ENCODE measurements at regions not wholly inside any gene's neighbourhood (a gene's known extent, or its start where the extent isn't known, plus 50 kb on each side); places are given as distances from the start of the nearest gene placed in this dataset.

DNA sequence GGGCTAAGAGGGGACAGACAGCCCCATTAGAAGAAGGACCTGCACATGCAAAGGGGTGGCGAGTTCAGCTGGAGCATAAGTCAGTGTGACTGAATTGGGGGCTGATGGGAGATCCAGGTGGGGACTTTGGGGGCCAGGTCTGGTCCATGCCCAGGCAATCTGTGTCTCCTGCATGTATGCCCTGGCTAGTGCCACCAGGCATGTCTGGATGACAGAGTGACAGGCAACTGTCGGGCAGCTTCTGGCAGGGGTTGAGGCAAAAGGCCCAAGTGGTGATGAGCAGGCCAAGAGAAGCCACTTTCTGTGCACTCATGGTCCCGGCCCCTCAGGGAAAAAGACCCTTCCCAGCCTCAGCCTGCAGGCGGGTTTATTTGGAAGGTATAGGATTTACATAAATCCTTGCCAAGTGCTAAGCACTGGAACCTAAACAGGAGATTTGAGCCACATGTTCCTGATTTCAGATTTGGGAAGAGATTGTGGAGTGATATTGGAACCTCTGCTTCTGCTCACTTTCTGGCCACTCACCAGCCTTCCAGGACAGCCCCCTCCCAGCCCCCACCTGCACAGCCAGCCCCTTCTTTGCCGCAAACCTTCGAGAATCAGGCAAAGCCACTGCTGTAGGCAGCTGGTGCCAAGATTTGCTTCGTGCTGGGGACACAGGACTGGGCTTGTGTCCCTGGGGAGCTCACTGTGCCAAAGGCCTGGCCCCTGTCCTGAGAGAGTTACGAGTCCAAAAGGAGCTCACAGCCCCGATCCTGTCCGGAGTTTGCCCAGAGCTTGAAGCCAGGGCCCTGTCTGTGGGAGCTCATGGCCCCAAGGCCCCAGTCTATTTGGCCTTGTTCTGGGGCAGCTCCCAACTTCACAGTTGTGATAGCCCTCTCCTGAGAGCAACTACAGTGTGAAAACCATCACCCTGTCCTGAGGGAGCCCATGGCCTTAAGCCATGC, 232.5 kb upstream of the RTL1 start:
- Histone ChIP-seq H3K27me3 (no peaks in the 10 kb centered on the region), H3K4me1 (peaks cover 56% of the 10 kb centered on the region), H3K27ac (peak overlapping the region; percentile 48), H3K9me3 (peaks cover 6% of the 10 kb centered on the region; the same call in 1 of the 2 replicates), H3K9ac (no peak overlapping the region; the same call in 1 of the 2 replicates), H3K36me3 (no peaks in the 10 kb centered on the region), H3K4me2 (peak overlapping the region; percentile 77), H3K4me3 (no peak overlapping the region), H4K20me1 (no peaks in the 10 kb centered on the region)
- no peak for TF ChIP-seq Cebpa-rat (IDR thresholded peaks at IDR 0.05)

DNA sequence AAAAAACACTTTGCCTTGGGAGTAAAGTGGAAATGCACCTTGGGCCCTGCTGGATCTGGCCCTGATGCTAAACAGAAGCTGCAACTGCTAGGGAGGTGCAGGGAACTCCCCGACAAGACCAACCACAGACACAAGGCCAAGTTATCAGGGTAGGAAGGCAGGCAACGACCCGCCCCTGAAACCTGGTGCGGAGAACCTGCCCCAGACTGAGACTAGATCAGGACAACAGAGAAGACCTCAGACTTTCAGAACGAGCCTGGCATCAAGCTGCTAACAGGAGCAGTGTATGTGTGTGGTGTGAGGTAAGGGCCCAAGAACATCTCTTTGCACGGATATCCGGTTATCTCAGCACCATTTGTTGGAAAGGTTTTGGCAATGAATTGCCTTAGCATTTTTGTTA, 233.7 kb upstream of the RTL1 start:
- no peak overlapping the region for H3K9ac ChIP-seq
- peaks cover 14% of the 10 kb centered on the region for H3K9me3 ChIP-seq
- no peak overlapping the region for H3K4me2 ChIP-seq
- no peaks in the 10 kb centered on the region for H4K20me1 ChIP-seq
- peaks cover 44% of the 10 kb centered on the region for H3K4me1 ChIP-seq
- TF ChIP-seq Cebpa-rat (IDR thresholded peaks at IDR 0.05): no peak
- H3K27ac ChIP-seq: no peak overlapping the region
- no peaks in the 10 kb centered on the region for H3K27me3 ChIP-seq
- no peaks in the 10 kb centered on the region for H3K36me3 ChIP-seq
- no peak overlapping the region for H3K4me3 ChIP-seq

DNA sequence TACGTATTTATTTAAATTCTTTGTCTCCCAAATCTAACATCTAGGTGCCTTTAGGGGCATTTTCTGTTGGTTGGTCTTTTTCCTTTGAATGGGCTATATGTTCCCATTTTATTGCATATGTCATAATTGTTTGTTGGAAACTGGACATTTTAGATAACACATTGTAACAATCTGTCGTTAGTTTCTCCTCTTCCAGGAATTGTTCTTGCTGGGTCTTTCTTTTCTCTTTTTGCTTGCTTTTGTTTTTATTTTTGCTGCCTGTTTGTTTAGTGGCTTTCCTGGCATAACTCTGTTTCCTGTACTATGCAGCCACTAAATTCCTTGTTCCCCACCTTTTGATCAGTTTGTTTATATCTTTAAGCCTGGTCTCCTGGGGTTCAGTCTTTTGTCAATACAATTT, 244.3 kb upstream of the RTL1 start:
- Histone ChIP-seq H3K9me3 (peaks cover 35% of the 10 kb centered on the region), H3K4me2 (no peak overlapping the region), H4K20me1 (no peaks in the 10 kb centered on the region), H3K27ac (no peak overlapping the region), H3K27me3 (no peaks in the 10 kb centered on the region), H3K4me3 (no peak overlapping the region), H3K36me3 (no peaks in the 10 kb centered on the region), H3K4me1 (peaks cover 9% of the 10 kb centered on the region), H3K9ac (no peak overlapping the region)
- no peak for TF ChIP-seq Cebpa-rat (IDR thresholded peaks at IDR 0.05)

DNA sequence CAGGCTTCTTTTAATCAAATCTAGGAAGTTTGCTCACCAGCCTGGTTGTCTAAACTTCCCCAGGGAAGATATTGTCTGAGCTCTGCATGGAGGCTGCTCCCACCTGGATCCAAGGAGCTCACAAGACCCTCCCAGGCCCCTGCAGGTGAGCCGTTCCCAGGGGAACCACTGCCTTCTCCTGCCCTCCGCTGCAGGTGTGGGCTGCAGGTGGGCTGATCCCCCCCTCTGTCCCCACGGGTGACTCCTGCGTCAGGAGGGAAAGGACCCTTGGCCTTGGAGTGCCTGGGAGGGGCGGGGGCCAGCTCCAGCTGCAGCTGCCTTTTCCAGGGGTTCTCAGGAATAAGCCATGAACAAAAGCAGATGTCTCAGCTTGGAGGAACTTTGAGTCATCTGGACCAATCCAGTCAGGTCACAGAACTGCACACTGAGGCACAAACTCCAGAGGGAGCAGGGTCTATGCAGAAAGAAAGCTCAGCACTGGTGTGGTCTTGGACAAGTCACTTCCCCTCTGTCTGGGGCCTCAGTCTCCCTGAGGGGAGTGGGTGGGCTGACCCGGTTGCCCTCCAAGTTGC, 246.6 kb upstream of the RTL1 start:
- Histone ChIP-seq H3K9ac (no peak overlapping the region), H3K4me2 (peak overlapping the region; percentile 39), H3K27me3 (no peaks in the 10 kb centered on the region), H3K27ac (no peak overlapping the region), H3K9me3 (peaks cover 22% of the 10 kb centered on the region), H4K20me1 (no peaks in the 10 kb centered on the region), H3K4me3 (no peak overlapping the region), H3K36me3 (no peaks in the 10 kb centered on the region), H3K4me1 (peaks cover 9% of the 10 kb centered on the region)
- no peak for TF ChIP-seq Cebpa-rat (IDR thresholded peaks at IDR 0.05)

DNA sequence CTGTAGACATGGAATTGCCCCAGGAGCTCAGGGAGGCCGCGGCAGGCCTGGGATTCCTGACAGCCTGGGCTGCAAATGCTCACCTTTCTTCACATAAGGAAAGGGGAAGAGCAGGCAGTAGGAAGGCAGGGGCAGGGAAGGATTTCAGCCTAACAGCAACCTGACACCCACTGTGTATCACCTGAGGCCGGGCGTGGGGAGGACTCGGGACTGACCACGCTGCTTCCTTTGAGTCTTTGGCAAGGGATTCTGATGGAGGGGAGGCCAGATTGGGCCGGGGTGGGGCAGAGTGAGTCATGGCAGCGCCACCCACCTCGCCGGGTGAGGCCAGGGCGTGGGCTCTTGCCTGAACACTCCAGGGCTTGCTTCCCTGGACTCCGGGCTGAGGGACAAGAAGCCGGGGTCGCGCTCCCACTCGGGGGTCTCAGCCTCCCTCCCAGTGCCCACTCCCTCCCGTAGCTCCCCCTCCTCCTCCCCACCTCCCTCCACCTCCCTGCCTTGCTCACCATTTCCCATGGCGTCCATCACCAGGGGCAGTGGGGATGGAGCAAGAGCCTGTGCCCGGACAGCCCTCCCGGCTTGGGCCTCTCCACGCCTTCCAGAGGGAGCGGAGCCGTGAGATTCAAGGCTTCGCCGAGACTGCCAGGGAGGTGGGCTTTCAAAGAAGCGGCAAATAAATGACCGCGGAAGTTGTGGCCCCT, 247.9 kb upstream of the RTL1 start:
- no peak overlapping the region for H3K27ac ChIP-seq
- no peak overlapping the region for H3K4me3 ChIP-seq
- peaks cover 9% of the 10 kb centered on the region for H3K4me1 ChIP-seq
- H3K9ac ChIP-seq: no peak overlapping the region
- no peaks in the 10 kb centered on the region for H3K36me3 ChIP-seq
- no peak for TF ChIP-seq Cebpa-rat (IDR thresholded peaks at IDR 0.05)
- no peaks in the 10 kb centered on the region for H4K20me1 ChIP-seq
- no peak overlapping the region for H3K4me2 ChIP-seq
- H3K27me3 ChIP-seq: no peaks in the 10 kb centered on the region
- peaks cover 10% of the 10 kb centered on the region; the same call in 1 of the 2 replicates for H3K9me3 ChIP-seq

DNA sequence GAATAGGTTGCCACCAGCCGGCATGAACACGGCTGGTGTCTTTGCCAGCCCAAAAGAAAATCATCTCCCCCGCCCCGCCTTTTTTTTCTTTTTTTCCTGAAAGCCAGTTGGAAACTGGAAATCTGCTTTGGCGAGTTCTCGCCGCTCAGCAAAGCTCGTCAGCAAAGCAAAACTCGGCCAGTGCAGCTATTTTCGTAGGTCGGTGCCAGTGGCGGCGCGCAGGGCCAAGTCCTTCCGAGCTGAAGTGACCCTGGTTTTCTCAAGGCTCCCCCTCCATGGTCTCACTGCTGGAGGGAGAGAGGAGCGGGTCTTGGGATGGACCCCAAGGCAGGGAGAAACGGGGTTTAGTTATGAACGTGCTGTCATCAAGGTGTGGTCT, 248.4 kb upstream of the RTL1 start:
- H3K36me3 ChIP-seq: no peaks in the 10 kb centered on the region
- H3K4me3 ChIP-seq: no peak overlapping the region
- H3K4me2 ChIP-seq: no peak overlapping the region
- no peak overlapping the region for H3K27ac ChIP-seq
- H3K9me3 ChIP-seq: peaks cover 8% of the 10 kb centered on the region; the same call in 1 of the 2 replicates
- TF ChIP-seq Cebpa-rat (IDR thresholded peaks at IDR 0.05): no peak
- no peak overlapping the region for H3K9ac ChIP-seq
- no peaks in the 10 kb centered on the region for H3K27me3 ChIP-seq
- H3K4me1 ChIP-seq: peaks cover 9% of the 10 kb centered on the region
- no peaks in the 10 kb centered on the region for H4K20me1 ChIP-seq

DNA sequence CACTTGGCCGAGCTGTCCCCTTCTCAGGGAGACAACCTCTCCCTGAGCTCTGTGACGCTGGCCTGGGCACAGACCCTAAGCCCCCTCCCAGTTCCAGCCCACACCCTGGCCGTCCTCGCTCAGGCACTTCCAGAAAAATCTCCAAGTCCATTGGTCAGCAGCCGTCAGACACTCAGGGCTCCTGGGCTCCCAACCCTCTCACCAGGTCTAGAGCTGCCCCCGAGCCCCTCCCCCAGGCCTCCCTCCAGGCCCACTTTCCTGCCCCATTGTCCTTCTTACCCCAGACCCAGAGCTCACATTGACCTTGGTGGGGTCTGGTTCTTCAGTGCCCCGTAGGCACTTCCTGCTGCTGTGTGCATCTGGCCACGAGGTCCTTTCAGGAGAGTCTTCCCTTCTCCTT, 249.3 kb upstream of the RTL1 start:
- Histone ChIP-seq H3K4me3 (no peak overlapping the region), H3K9ac (no peak overlapping the region), H3K36me3 (no peaks in the 10 kb centered on the region), H3K27me3 (no peaks in the 10 kb centered on the region), H3K9me3 (peaks cover 6% of the 10 kb centered on the region; the same call in 1 of the 2 replicates), H3K4me2 (no peak overlapping the region), H3K27ac (no peak overlapping the region), H3K4me1 (peaks cover 9% of the 10 kb centered on the region), H4K20me1 (no peaks in the 10 kb centered on the region)
- TF ChIP-seq Cebpa-rat (IDR thresholded peaks at IDR 0.05): no peak

DNA sequence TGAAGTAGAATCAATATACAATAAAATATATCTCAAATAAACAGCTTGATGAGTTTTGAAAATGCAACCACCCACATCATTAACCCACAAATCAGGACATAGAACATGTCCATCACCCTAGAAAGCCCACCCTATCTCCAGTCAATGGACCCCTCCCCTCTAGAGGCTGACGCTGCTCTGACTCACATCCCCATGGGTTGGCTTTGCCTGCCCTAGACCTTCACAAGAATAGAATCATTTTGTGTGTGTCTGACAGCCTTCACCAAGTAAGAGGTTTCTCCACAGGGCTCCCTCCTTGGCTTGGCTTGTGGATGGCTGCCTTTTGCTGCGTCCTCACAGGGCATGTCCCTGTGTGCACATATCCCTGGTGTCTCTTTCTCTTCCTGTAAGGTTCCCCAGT, 250.2 kb upstream of the RTL1 start:
- Histone ChIP-seq H3K27ac (no peak overlapping the region), H3K4me2 (no peak overlapping the region), H3K36me3 (no peaks in the 10 kb centered on the region), H3K9me3 (no peaks in the 10 kb centered on the region), H4K20me1 (no peaks in the 10 kb centered on the region), H3K4me1 (peaks cover 9% of the 10 kb centered on the region), H3K27me3 (no peaks in the 10 kb centered on the region), H3K4me3 (no peak overlapping the region), H3K9ac (no peak overlapping the region)
- TF ChIP-seq Cebpa-rat (IDR thresholded peaks at IDR 0.05): no peak

DNA sequence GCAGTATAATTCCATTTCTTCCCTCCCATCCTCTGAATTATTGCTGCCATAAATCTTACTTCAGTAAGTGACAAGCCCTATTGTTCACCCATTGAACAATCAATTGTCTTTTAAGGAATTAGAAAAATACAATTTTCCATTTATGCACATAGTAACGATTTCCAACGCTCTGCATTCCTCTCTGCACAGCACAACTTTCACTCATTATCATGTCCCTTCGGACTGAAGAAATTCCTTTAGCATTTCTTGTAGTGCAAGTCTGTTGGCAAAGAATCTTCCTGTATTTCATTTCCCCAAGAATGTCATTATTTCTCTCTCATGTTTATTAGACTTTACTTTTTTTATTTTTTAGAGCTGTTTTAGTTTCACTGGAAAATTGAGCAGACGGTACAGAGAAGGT, 252.1 kb upstream of the RTL1 start:
- Histone ChIP-seq H3K36me3 (no peaks in the 10 kb centered on the region), H3K27me3 (no peaks in the 10 kb centered on the region), H3K4me1 (no peaks in the 10 kb centered on the region), H3K4me2 (no peak overlapping the region), H3K27ac (no peak overlapping the region), H4K20me1 (no peaks in the 10 kb centered on the region), H3K9me3 (no peaks in the 10 kb centered on the region), H3K9ac (no peak overlapping the region), H3K4me3 (no peak overlapping the region)
- TF ChIP-seq Cebpa-rat (IDR thresholded peaks at IDR 0.05): no peak

DNA sequence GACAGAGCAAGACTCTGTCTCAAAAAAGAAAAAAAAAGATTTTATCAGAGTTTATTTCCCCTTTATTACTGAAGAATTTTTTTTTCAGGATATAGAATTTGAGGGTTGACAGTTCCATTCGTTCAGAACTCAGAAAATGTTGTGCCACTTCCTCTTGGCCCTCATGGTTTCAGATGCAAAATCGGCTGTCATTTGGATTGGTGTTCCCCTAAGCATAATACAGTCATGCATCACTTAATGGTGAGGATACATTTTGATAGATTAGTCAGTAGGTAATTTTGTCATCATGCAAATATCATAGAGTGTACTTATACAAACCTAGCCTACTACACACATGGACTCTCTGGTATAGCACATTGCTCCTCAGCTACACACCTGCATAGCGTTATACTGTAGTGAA, 263.9 kb upstream of the RTL1 start:
- Histone ChIP-seq H3K36me3 (no peaks in the 10 kb centered on the region), H3K4me3 (no peak overlapping the region), H3K27ac (no peak overlapping the region), H3K4me1 (no peaks in the 10 kb centered on the region), H3K9ac (no peak overlapping the region), H3K9me3 (peaks cover 36% of the 10 kb centered on the region), H3K27me3 (no peaks in the 10 kb centered on the region), H4K20me1 (no peaks in the 10 kb centered on the region), H3K4me2 (no peak overlapping the region)
- TF ChIP-seq Cebpa-rat (IDR thresholded peaks at IDR 0.05): no peak
